SH-SY5Y (cell line): ENCODE measurements at regions not wholly inside any gene's neighbourhood (a gene's known extent, or its start where the extent isn't known, plus 50 kb on each side); places are given as distances from the start of the nearest gene placed in this dataset.

Experiments used
- GATA2 ChIP-seq: IDR thresholded peaks from 2 replicates; pipeline ENCODE4 v1.6.1; 2011; ENCODE audit warnings: mild to moderate bottlenecking, low read depth, low read length
- GATA3 ChIP-seq: IDR thresholded peaks from 2 replicates; pipeline ENCODE4 v1.6.1; 2011; ENCODE audit warnings: low read depth, mild to moderate bottlenecking, low read length, moderate library complexity

DNA sequence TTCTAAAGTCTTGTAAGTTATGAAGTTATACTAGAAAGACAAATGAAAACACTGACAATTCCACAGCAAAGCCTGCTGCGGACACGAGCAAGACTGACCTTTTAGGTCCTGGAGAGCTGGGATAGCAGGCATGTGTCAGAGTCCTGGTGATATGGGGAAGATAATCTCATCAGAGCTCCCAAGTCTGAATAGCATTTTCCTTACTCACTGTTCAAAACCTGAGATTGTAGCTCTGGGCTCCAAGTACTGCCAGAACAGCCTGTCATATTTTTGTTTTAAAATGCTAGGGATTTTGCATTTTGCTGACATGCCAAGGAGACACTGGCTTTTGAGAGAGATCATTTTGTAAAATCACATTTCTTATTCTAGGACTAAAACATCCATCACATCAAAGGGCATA, 90.1 kb downstream of the DRD1 start:
- TF ChIP-seq GATA3 (no peak), GATA2 (no peak)
